ENCODE measurements at regions not wholly inside any gene's neighbourhood (a gene's known extent, or its start where the extent isn't known, plus 50 kb on each side); places are given as distances from the start of the nearest gene placed in this dataset.

DNA sequence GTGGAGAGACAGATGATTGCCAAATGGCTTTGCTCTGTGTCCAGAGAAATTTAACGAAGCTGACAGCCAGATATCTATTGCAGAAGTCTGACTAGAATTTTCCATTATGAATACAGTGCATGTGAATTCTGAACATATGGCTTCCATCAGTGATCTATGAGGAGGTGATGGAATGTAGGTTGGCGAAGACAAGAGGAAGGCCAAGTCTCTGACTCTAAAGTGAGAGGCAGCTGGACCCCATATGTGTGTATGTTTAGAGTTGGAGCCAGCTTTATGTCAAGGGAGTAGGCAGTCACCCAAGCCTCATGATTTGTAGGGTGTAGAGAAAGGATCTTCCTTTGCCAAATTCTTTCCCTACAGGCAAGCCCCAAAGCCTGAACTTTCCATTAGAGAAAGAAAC is 76.2 kb upstream of the TEX13D start:
- H3K4me3 ChIP-seq: no peak overlapping the region
- TF ChIP-seq POLR2A (IDR thresholded peaks at IDR 0.05): no peak
- TF ChIP-seq POLR2AphosphoS5 (IDR thresholded peaks at IDR 0.05): no peak
- TF ChIP-seq, protein P1, sequence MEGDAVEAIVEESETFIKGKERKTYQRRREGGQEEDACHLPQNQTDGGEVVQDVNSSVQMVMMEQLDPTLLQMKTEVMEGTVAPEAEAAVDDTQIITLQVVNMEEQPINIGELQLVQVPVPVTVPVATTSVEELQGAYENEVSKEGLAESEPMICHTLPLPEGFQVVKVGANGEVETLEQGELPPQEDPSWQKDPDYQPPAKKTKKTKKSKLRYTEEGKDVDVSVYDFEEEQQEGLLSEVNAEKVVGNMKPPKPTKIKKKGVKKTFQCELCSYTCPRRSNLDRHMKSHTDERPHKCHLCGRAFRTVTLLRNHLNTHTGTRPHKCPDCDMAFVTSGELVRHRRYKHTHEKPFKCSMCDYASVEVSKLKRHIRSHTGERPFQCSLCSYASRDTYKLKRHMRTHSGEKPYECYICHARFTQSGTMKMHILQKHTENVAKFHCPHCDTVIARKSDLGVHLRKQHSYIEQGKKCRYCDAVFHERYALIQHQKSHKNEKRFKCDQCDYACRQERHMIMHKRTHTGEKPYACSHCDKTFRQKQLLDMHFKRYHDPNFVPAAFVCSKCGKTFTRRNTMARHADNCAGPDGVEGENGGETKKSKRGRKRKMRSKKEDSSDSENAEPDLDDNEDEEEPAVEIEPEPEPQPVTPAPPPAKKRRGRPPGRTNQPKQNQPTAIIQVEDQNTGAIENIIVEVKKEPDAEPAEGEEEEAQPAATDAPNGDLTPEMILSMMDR (IDR thresholded peaks at IDR 0.05 in 8 of 11, conservative IDR thresholded peaks at IDR 0.05 in 3 of 11): no peak
- H3K9me3 ChIP-seq: no peaks in the 10 kb centered on the region
- no peaks in the 10 kb centered on the region for H3K36me3 ChIP-seq
- no peaks in the 10 kb centered on the region for H3K27me3 ChIP-seq (replicated peaks in 1 of 7)
- H3K4me1 ChIP-seq: no peaks in the 10 kb centered on the region
- 57 to 80% (median 67%) methylated on average over 2 of the region's 2 CpGs for WGBS, 5 donors
- intact Hi-C loops (cut with DNase I; ENCODE audit: low total_unique reads): no loop called here
- no peak overlapping the region for H3K27ac ChIP-seq
- DNase-seq: no peak

DNA sequence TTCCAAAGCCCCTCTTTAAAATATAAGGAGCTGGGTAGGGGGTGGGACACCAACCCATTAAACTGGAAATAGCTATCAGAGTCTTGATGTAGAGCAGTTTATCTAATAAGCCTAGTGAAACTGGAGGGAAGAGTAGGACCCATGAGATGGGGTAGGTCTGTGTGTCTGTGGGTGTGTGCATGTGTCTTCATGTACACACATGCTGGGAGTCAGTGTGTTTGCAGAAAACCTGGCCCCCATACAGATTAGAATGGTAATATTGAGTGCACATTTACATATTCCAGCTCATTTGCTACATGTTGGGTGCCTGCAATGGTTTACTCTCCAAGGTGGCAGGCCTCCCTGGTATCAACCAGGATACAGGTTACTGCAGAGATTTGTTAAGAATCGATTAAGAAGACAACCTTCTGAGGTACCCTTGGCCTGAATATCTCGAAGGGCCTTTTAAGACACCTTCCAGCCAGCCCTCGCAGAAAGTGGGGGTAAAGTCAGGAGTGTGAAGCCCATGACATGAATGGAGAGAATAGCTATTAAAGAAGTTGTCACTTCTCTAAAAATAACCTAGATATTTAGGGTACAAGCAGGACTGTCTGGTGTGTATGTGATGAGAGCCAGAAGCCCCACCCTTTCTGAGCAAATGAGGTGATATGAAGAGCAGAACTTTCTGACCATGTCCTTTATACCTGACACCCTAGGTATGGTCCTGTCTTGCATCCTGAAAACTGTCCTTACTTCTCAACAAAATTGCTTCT is 75.7 kb upstream of the TEX13D start:
- H3K27me3 ChIP-seq (replicated peaks in 1 of 7): no peaks in the 10 kb centered on the region
- no peak overlapping the region for H3K27ac ChIP-seq
- intact Hi-C loops (cut with DNase I; ENCODE audit: low total_unique reads): no loop called here
- no peaks in the 10 kb centered on the region for H3K36me3 ChIP-seq
- TF ChIP-seq, protein P1 (IDR thresholded peaks at IDR 0.05 in 8 of 11, conservative IDR thresholded peaks at IDR 0.05 in 3 of 11): no peak
- TF ChIP-seq POLR2A (IDR thresholded peaks at IDR 0.05) (no peak), POLR2AphosphoS5 (IDR thresholded peaks at IDR 0.05) (no peak)
- DNase-seq: no peak
- no peak overlapping the region for H3K4me3 ChIP-seq
- no peaks in the 10 kb centered on the region for H3K9me3 ChIP-seq
- no peaks in the 10 kb centered on the region for H3K4me1 ChIP-seq
- WGBS, 5 donors: 60 to 95% (median 86%) methylated on average over 3 of the region's 3 CpGs

DNA sequence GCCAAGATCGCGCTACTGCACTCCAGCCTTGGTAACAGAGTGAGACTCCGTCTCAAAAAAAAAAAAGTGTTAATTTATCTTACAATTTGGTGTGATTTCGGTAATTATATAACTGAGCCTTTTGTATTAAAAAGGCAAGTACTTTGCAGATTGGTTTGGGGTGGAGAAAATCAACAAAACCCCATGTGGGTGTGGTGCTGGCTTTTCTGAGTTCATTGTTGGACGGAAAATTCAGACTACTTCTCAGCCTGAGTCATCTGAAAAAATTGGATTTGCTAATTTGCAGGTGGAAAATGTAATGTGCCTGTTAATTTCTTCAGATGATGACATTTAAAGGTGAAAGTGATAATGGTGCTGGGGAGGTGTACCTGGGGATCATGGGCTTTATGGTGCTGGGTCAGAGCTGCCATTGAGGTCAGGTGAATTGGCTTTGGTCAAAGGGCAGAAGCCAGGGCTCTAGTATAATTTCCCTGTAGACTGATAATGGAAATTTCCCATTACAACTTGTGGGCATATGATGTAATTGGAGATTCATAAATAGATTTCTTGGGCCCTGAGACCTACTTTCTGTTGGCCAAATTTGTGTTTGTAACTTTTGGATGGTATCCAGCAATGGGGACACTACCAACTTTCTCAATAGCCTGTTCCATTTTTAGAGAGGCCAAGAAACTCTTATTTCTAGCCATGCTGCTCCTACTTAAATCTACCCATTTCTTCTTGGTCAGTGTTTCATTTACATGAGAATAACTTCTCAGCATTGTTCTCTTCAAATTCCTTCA is 74.3 kb upstream of the TEX13D start:
- WGBS, 5 donors: 77 to 91% (median 85%) methylated on average over 5 of the region's 5 CpGs
- Histone ChIP-seq H3K27me3 (replicated peaks in 1 of 7) (no peaks in the 10 kb centered on the region), H3K36me3 (no peaks in the 10 kb centered on the region), H3K4me3 (no peak overlapping the region), H3K27ac (no peak overlapping the region), H3K4me1 (no peaks in the 10 kb centered on the region), H3K9me3 (no peaks in the 10 kb centered on the region)
- DNase-seq: no peak
- TF ChIP-seq POLR2A (IDR thresholded peaks at IDR 0.05) (no peak), POLR2AphosphoS5 (IDR thresholded peaks at IDR 0.05) (no peak)
- TF ChIP-seq, protein P1 (IDR thresholded peaks at IDR 0.05 in 8 of 11, conservative IDR thresholded peaks at IDR 0.05 in 3 of 11): no peak
- intact Hi-C loops (cut with DNase I; ENCODE audit: low total_unique reads): no loop called here

DNA sequence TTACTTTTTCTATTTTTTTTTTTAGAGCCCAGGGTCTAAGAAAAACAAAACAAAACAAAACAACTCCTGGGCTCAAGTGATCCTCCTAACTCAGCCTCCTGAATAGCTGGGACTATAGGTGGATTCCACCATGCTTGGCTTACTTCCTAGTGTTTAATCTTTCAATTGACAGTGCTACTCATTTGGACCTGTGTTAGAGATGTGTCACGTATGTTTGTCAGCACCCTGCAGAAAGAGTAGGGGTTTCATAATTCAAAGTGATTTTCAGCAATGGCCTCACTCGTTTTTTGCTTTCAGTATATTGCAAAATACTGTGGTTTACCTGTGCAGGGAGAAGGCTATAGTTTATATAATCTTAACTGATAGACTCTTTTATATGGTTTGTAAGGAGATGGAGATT is 71.6 kb upstream of the TEX13D start:
- TF ChIP-seq, protein P1 (IDR thresholded peaks at IDR 0.05 in 8 of 11, conservative IDR thresholded peaks at IDR 0.05 in 3 of 11): no peak
- TF ChIP-seq POLR2AphosphoS5 (IDR thresholded peaks at IDR 0.05) (no peak), POLR2A (IDR thresholded peaks at IDR 0.05) (no peak)
- H3K36me3 ChIP-seq: no peaks in the 10 kb centered on the region
- no peak overlapping the region for H3K4me3 ChIP-seq
- H3K27ac ChIP-seq: no peak overlapping the region
- no peaks in the 10 kb centered on the region for H3K27me3 ChIP-seq (replicated peaks in 1 of 7)
- H3K4me1 ChIP-seq: no peaks in the 10 kb centered on the region
- 33 to 61% (median 39%) methylated on average over 2 of the region's 2 CpGs for WGBS, 5 donors
- no peaks in the 10 kb centered on the region for H3K9me3 ChIP-seq
- DNase-seq: no peak
- intact Hi-C loops (cut with DNase I; ENCODE audit: low total_unique reads): no loop called here
